DMS53 (cell line): ENCODE measurements at regions not wholly inside any gene's neighbourhood (a gene's known extent, or its start where the extent isn't known, plus 50 kb on each side); places are given as distances from the start of the nearest gene placed in this dataset.

ENCODE experiments used
- DNase-seq: peaks from one replicate; lab custom pipeline; 2025; lab: John Stamatoyannopoulos, UW

DNA sequence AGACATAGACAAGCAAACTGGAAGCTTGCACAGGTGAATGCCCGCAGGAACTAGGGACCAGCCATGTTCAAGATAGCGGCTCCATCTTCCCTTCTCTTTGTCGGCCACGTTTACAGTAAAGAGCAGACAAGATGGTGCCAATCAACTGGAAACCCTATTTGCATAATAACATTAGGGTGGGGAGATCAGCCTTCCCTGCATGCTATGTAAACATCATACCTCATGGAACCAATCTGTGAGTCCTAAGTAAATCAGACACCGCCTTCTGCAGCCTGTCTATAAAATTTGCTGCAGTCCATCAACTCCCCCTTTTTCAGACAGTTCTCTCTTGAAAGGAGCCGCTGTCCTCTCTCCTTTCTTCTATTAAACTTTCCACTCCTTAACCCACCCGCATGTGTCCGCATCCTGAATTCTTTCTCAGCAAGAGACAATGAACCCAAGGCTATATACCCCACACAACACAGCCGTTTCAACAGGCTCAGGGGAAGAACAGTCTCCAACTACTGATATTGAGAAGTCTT is 384.4 kb downstream of the EIPR1 start:
- DNase-seq = no peak

DNA sequence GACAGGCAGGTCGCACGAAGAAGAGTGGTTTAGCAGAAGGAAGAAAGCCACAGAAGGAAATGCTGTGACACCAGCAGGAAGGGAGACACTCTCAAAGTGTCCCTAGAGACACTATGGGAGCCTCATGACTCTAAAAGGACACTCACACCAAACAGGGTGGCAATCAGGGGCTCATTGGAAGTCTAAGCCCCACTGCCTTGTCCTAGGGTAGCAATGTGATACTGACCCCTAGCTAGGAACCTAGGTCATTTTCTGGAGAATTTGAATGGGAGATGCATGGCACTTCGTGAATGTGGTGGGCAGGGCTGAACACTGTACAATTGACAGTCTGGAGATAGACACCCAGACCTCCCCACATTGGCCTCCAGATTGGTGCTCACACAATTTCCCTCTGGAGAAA is 385.0 kb downstream of the EIPR1 start:
- no peak for DNase-seq

DNA sequence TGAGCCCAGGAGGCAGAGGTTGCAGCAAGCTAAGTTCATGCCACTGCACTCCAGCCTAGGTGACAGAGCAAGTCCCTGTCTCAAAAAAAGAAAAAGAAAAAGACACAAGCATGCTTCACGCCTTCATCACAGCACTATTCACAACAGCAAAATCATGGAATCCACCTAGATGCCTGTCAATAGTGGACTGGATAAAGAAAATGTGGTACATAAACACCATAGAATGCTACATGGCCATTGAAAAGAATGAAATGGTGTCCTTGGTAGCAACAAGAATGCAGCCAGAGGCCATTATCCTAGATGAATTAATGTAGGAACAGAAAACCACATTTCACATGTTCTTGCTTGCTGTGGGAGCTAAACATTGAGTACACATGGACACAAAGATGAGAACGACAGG is 392.6 kb downstream of the EIPR1 start:
- DNase-seq = no peak

DNA sequence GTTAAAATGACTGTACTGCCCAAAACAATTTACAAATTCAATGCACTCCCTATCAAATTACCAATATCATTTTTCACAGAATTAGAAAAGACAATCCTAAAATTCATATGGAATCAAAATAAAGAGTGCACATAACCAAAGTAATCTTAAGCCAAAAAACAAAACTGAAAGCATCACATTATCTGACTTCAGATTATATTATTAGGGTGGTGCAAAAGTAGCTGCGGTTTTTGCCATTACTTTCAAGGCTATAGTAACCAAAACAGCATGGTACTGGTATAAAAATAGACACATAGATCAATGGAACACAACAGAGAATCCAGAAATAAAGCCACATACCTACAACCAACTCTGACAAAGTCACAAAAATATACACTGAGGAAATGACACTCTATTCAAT is 396.6 kb downstream of the EIPR1 start:
- no peak for DNase-seq

DNA sequence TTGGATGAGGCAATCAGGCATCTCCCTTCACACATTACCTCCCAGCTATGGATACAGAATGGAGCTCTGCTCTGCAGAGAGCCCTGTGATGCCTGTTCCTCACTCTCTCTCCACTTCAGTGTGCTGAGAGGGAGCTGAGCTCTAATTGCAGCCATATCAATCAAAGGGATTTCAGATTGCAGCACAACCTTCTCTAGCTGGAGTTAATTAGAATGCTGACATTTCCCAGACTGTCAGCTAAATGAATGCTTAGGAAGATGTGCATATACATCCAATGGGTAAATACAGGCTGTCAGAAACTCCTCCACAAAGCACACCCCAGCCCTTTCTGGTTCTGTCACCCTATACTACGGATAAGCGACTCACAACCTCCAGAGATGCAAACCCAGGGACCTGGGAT is 402.6 kb downstream of the EIPR1 start:
- DNase-seq = no peak

GRCh38 chr2:2960441-2961133 is 417.0 kb downstream of the EIPR1 start:
- no peak for DNase-seq

GRCh38 chr2:2950403-2950952 is 427.1 kb downstream of the EIPR1 start:
- DNase-seq = no peak

DNA sequence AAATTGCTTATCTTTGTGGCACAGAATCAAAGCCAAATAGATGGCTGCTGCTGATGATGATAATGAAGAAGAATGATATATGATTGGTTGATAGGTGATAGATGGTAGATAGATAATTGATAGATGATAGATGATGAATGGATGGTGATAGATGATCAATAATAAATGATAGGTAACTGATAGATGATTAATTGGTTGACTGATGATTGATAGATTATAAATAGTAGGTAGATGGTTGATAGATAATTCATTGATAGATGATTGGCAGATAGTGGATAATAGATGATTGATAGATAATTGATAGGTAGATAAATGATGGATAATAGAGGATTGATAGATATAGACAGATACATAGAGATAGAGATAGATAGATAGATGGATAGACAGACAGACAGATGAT is 430.2 kb downstream of the EIPR1 start:
- DNase-seq = no peak

DNA sequence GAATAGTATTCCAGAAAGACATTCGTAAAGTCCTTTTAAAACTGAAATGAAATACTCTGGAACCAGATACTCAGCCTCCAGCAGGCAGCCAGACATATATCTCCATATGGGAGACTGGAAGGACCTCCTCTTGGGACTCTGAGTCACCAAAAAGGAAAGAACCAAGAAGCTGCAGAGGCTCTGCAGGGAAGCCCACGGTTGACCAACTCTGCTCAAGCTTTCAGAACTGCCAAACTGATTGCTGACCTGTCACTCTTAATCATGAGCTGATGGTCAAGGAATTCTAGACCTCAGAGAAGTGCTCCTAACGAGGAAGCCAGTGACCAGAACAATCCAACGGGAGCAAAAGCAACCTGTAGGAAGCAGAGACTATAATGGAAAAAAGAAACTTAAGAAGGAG is 434.7 kb downstream of the EIPR1 start:
- DNase-seq = no peak

GRCh38 chr2:2942225-2942624 is 435.4 kb downstream of the EIPR1 start:
- no peak for DNase-seq

DNA sequence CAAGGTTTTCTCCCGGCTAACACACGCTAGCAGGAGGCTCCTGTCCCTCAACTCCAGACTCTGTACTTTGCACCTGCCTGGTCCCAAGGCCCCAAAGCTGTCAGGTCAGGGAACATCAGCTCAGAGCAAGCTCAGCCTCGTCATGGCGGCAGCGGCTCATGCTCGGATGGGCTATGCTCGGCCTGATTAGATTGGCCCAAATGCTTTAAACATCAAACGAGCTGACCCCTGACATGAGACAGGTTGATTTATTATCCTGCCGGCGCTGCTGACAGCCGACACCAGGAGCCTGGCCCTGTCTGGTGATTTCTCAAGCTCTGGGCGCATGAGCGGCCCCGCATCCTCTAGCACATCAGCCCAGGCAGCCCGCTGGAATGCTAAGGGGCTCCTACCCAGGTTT is 436.4 kb downstream of the EIPR1 start:
- DNase-seq = no peak

DNA sequence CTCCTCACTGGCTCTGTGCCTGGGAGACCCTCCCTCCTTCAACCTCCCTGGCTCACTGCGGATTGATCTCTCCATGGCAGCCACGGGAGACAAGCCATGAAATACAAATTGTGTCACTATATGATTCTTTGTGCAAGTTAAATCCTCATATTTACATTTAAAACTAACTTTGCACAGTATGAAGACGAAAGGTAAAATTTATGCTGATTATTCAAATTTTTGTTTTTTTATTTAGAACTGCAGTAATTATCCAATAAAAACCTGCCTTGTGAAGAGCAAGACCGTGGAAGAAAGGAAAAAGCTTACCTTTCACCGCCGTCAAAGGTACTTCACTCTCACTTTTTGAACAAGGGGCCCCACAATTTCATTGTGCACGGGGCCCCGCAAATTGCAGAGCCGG is 436.9 kb downstream of the EIPR1 start:
- DNase-seq = no peak

DNA sequence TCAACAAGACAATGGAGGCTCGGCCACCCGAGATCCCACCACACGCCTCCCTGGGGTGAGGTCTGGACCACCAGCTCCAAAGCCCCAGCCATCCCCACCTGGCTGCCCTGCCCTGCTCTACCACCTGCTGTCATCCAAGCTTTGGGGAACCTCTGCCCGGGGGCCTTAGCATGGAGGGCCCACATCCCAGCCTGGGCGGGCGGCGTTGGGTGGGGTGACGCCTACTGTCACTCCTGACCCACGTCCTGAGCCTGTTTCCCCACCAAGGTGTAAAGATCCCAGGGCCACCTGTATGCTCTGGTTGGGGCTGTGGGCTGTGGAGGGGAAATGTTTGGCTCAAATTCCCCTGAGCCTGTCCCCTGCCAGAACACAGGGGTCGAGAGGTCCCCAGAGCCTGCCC is 437.6 kb downstream of the EIPR1 start:
- DNase-seq = no peak

- no peak for DNase-seq
Observed at GRCh38 chr2:2939078-2939795, 438.4 kb downstream of the EIPR1 start.

- no peak for DNase-seq
Observed at GRCh38 chr2:2938481-2938880, 439.1 kb downstream of the EIPR1 start.

GRCh38 chr2:2935445-2936149 is 442.0 kb downstream of the EIPR1 start:
- DNase-seq = no peak

DNA sequence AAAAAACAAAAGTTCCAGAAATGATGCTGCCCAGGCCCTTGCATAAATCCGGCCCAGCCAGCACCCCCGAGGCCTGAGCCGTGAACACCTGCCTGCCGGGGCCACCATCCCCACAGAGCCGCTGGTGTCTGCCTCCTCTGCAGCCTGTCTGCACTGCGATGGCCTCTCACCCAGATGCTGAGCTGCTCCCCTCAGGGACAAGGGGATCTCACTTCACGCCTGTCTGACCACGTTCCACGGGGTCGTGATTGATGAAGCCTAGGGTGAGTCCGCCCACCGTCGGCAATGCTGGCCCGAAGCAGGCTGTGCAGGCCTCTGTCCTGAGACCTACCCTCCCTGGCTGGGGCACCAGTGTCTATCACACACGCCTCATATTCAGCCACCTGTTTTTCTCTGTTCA is 444.2 kb downstream of the EIPR1 start:
- DNase-seq = no peak

- no peak for DNase-seq
Observed at GRCh38 chr2:2932692-2933305, 444.8 kb downstream of the EIPR1 start.

GRCh38 chr2:2932189-2932588 is 445.4 kb downstream of the EIPR1 start:
- no peak for DNase-seq

DNA sequence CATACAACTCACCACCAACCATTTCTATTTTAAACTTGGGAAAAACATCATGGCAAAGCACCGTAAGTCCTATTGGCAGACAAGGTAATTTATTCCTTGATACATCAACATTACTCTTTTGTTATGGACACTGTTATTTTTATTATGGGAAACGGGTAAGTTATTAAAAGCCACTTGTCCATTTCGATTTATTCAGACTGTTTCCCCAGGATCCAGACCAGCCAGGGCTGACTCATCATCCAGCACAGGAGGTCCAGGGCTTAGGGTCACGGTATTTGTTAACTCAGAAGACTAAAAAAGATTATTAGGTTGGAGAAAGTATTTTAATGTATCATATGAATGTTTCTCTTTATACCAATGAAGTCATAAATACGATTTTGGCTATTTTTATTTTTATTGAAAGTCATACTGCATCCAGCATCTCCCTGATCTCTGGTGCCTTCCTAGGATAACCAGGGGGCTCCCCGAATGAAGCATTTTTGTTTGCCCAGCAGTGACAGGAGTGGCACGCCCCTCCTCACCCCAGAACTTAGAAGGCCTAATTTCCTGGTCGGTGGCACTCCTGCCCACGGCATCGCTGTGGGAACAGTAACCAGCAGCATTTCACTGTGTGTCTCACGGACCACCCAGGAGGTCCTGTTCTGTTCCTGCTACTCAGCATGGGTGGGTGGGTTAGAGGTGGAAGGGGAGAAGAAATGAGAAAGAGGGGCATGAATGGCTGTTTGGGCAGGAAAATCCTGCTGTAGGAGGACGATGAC is 446.1 kb downstream of the EIPR1 start:
- DNase-seq = no peak

DNA sequence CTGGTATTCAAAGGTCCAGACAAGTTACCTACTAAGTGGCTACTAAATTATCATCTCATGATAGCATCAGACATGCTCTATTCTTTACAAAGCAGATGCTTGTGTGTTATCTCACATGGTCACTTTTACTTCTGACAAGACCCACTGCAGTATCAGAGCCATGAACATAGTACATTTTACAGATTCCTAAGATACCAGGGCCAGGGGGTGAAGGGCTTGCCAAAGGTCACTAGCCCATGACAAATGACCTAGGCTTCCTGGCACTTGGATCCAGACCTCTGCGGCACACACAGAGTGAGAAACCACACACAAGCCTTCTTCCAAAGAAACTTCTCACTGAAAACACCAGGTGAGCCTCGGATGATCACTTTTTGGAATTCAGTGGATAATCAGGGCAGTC is 446.8 kb downstream of the EIPR1 start:
- DNase-seq = no peak

- no peak for DNase-seq
Observed at GRCh38 chr2:2926858-2927175, 450.8 kb downstream of the EIPR1 start.
